ENCODE measurements at regions not wholly inside any gene's neighbourhood (a gene's known extent, or its start where the extent isn't known, plus 50 kb on each side); places are given as distances from the start of the nearest gene placed in this dataset.
"Not testable (repeated sequence)": the region's sequence is repeated elsewhere in the genome, so short reads cannot be mapped to it uniquely, and the experiment has no call there.

GRCh38 chr11:134949121-134950090 lies 537.4 kb upstream of the B3GAT1 start:
- no peaks in the 10 kb centered on the region for H3K4me1 ChIP-seq (ENCODE audit: control insufficient read depth, insufficient read depth, low read length)
- H3K9ac ChIP-seq (ENCODE audit: low read length), result no peak overlapping the region
- H3K36me3 ChIP-seq (ENCODE audit: control insufficient read depth, insufficient read depth, low read length), result no peaks in the 10 kb centered on the region
- H3K27ac ChIP-seq (ENCODE audit: low read depth, low read length), result no peak overlapping the region
- H3K27me3 ChIP-seq (ENCODE audit: control insufficient read depth, insufficient read depth, low read length), result no peaks in the 10 kb centered on the region
- H3K4me3 ChIP-seq (ENCODE audit: low read length), result no peak overlapping the region

- Histone ChIP-seq H3K4me1 (ENCODE audit: control insufficient read depth, insufficient read depth, low read length) (no peaks in the 10 kb centered on the region), H3K27me3 (ENCODE audit: control insufficient read depth, insufficient read depth, low read length) (no peaks in the 10 kb centered on the region), H3K9ac (ENCODE audit: low read length) (no peak overlapping the region), H3K4me3 (ENCODE audit: low read length) (no peak overlapping the region), H3K36me3 (ENCODE audit: control insufficient read depth, insufficient read depth, low read length) (no peaks in the 10 kb centered on the region), H3K27ac (ENCODE audit: low read depth, low read length) (no peak overlapping the region)
Observed at GRCh38 chr11:134947556-134947955, 535.5 kb upstream of the B3GAT1 start.

- Histone ChIP-seq H3K4me1 (ENCODE audit: control insufficient read depth, insufficient read depth, low read length) (no peaks in the 10 kb centered on the region), H3K9ac (ENCODE audit: low read length) (no peak overlapping the region), H3K27me3 (ENCODE audit: control insufficient read depth, insufficient read depth, low read length) (no peaks in the 10 kb centered on the region), H3K36me3 (ENCODE audit: control insufficient read depth, insufficient read depth, low read length) (no peaks in the 10 kb centered on the region), H3K4me3 (ENCODE audit: low read length) (no peak overlapping the region), H3K27ac (ENCODE audit: low read depth, low read length) (no peak overlapping the region)
Observed at GRCh38 chr11:134945993-134946392, 534.0 kb upstream of the B3GAT1 start.

- H3K4me3 ChIP-seq (ENCODE audit: low read length), result no peak overlapping the region
- no peaks in the 10 kb centered on the region for H3K4me1 ChIP-seq (ENCODE audit: control insufficient read depth, insufficient read depth, low read length)
- no peak overlapping the region for H3K27ac ChIP-seq (ENCODE audit: low read depth, low read length)
- no peaks in the 10 kb centered on the region for H3K36me3 ChIP-seq (ENCODE audit: control insufficient read depth, insufficient read depth, low read length)
- H3K27me3 ChIP-seq (ENCODE audit: control insufficient read depth, insufficient read depth, low read length), result no peaks in the 10 kb centered on the region
- no peak overlapping the region for H3K9ac ChIP-seq (ENCODE audit: low read length)
Observed at GRCh38 chr11:134944986-134945385, 532.9 kb upstream of the B3GAT1 start.

GRCh38 chr11:134944131-134944530 lies 532.1 kb upstream of the B3GAT1 start:
- Histone ChIP-seq H3K27ac (ENCODE audit: low read depth, low read length) (no peak overlapping the region), H3K4me1 (ENCODE audit: control insufficient read depth, insufficient read depth, low read length) (no peaks in the 10 kb centered on the region), H3K36me3 (ENCODE audit: control insufficient read depth, insufficient read depth, low read length) (no peaks in the 10 kb centered on the region)

GRCh38 chr11:134943544-134943943 lies 531.5 kb upstream of the B3GAT1 start:
- Histone ChIP-seq H3K36me3 (ENCODE audit: control insufficient read depth, insufficient read depth, low read length) (no peaks in the 10 kb centered on the region), H3K27ac (ENCODE audit: low read depth, low read length) (no peak overlapping the region), H3K4me1 (ENCODE audit: control insufficient read depth, insufficient read depth, low read length) (no peaks in the 10 kb centered on the region), H3K27me3 (ENCODE audit: control insufficient read depth, insufficient read depth, low read length) (no peaks in the 10 kb centered on the region), H3K9ac (ENCODE audit: low read length) (no peak overlapping the region), H3K4me3 (ENCODE audit: low read length) (no peak overlapping the region)

More at GRCh38 chr11:134944131-134944530, 532.1 kb upstream of the B3GAT1 start:
- H3K27me3 ChIP-seq (ENCODE audit: control insufficient read depth, insufficient read depth, low read length), result no peaks in the 10 kb centered on the region
- H3K4me3 ChIP-seq (ENCODE audit: low read length), result no peak overlapping the region
- H3K9ac ChIP-seq (ENCODE audit: low read length), result no peak overlapping the region

- Histone ChIP-seq H3K36me3 (ENCODE audit: control insufficient read depth, insufficient read depth, low read length) (no peaks in the 10 kb centered on the region), H3K9ac (ENCODE audit: low read length) (no peak overlapping the region), H3K27me3 (ENCODE audit: control insufficient read depth, insufficient read depth, low read length) (no peaks in the 10 kb centered on the region), H3K27ac (ENCODE audit: low read depth, low read length) (no peak overlapping the region), H3K4me1 (ENCODE audit: control insufficient read depth, insufficient read depth, low read length) (no peaks in the 10 kb centered on the region), H3K4me3 (ENCODE audit: low read length) (no peak overlapping the region)
Observed at GRCh38 chr11:134942681-134943080, 530.6 kb upstream of the B3GAT1 start.

GRCh38 chr11:134941936-134942600 lies 530.0 kb upstream of the B3GAT1 start:
- H3K36me3 ChIP-seq (ENCODE audit: control insufficient read depth, insufficient read depth, low read length); H3K27me3 ChIP-seq (ENCODE audit: control insufficient read depth, insufficient read depth, low read length); H3K4me1 ChIP-seq (ENCODE audit: control insufficient read depth, insufficient read depth, low read length); H3K4me3 ChIP-seq (ENCODE audit: low read length); H3K9ac ChIP-seq (ENCODE audit: low read length); H3K27ac ChIP-seq (ENCODE audit: low read depth, low read length): not testable (repeated sequence)

GRCh38 chr11:134941326-134941725 lies 529.3 kb upstream of the B3GAT1 start:
- no peak overlapping the region for H3K4me3 ChIP-seq (ENCODE audit: low read length)
- H3K36me3 ChIP-seq (ENCODE audit: control insufficient read depth, insufficient read depth, low read length), result no peaks in the 10 kb centered on the region
- no peak overlapping the region for H3K9ac ChIP-seq (ENCODE audit: low read length)
- H3K4me1 ChIP-seq (ENCODE audit: control insufficient read depth, insufficient read depth, low read length), result no peaks in the 10 kb centered on the region
- H3K27me3 ChIP-seq (ENCODE audit: control insufficient read depth, insufficient read depth, low read length), result no peaks in the 10 kb centered on the region
- H3K27ac ChIP-seq (ENCODE audit: low read depth, low read length), result no peak overlapping the region

GRCh38 chr11:134940441-134941126 lies 528.5 kb upstream of the B3GAT1 start:
- Histone ChIP-seq H3K36me3 (ENCODE audit: control insufficient read depth, insufficient read depth, low read length) (no peaks in the 10 kb centered on the region), H3K4me1 (ENCODE audit: control insufficient read depth, insufficient read depth, low read length) (no peaks in the 10 kb centered on the region), H3K9ac (ENCODE audit: low read length) (no peak overlapping the region), H3K27ac (ENCODE audit: low read depth, low read length) (no peak overlapping the region), H3K4me3 (ENCODE audit: low read length) (no peak overlapping the region), H3K27me3 (ENCODE audit: control insufficient read depth, insufficient read depth, low read length) (no peaks in the 10 kb centered on the region)

GRCh38 chr11:134939905-134940304 lies 527.9 kb upstream of the B3GAT1 start:
- no peak overlapping the region for H3K9ac ChIP-seq (ENCODE audit: low read length)
- H3K4me1 ChIP-seq (ENCODE audit: control insufficient read depth, insufficient read depth, low read length), result no peaks in the 10 kb centered on the region
- no peaks in the 10 kb centered on the region for H3K36me3 ChIP-seq (ENCODE audit: control insufficient read depth, insufficient read depth, low read length)
- H3K27ac ChIP-seq (ENCODE audit: low read depth, low read length), result no peak overlapping the region
- H3K4me3 ChIP-seq (ENCODE audit: low read length), result no peak overlapping the region
- no peaks in the 10 kb centered on the region for H3K27me3 ChIP-seq (ENCODE audit: control insufficient read depth, insufficient read depth, low read length)

- H3K4me3 ChIP-seq (ENCODE audit: low read length), result no peak overlapping the region
- no peak overlapping the region for H3K27ac ChIP-seq (ENCODE audit: low read depth, low read length)
- no peaks in the 10 kb centered on the region for H3K27me3 ChIP-seq (ENCODE audit: control insufficient read depth, insufficient read depth, low read length)
Observed at GRCh38 chr11:134939031-134939430, 527.0 kb upstream of the B3GAT1 start.

More at GRCh38 chr11:134939031-134939430, 527.0 kb upstream of the B3GAT1 start:
- Histone ChIP-seq H3K9ac (ENCODE audit: low read length) (no peak overlapping the region), H3K4me1 (ENCODE audit: control insufficient read depth, insufficient read depth, low read length) (no peaks in the 10 kb centered on the region), H3K36me3 (ENCODE audit: control insufficient read depth, insufficient read depth, low read length) (no peaks in the 10 kb centered on the region)
